GM19455 (cell line): ENCODE measurements at regions not wholly inside any gene's neighbourhood (a gene's known extent, or its start where the extent isn't known, plus 50 kb on each side); places are given as distances from the start of the nearest gene placed in this dataset.

ENCODE experiments used
- ATAC-seq: cut with Tn5 transposase; IDR thresholded peaks from one replicate; pipeline ENCODE4 v1.9.1; 2021; ENCODE audit not compliant: unreplicated experiment

DNA sequence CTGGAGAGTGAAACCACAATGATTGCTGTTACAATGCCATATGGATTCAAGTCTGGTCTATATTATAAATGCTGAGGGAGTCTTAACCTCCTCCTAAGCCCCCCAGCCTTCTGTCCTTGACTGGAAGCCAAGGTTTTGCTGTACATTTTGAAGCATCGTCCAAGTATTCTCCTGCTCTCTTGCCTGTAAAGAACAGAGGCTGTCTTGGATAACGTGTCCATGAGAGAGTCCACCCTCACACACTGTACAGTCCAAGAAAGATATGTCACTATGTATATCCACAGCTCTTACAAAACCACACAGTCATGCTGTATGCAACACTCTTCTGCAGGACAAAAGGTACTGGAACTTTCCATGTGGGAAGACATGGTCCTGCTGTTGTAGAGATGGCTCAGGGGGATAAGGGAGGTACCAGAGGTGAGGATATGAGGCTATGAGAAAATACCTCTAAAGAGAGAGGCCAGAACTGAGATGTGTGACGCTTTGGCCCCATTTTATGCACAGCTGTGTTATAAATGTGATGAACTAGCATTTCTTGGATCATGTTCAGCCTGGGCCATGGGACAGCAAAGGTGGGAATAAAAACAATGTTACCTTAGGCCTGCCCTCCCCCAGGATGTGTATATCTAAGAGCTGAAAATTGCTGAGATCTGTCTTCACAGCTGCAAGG lies 678.6 kb downstream of the IQCM start:
- ATAC-seq = no peak

DNA sequence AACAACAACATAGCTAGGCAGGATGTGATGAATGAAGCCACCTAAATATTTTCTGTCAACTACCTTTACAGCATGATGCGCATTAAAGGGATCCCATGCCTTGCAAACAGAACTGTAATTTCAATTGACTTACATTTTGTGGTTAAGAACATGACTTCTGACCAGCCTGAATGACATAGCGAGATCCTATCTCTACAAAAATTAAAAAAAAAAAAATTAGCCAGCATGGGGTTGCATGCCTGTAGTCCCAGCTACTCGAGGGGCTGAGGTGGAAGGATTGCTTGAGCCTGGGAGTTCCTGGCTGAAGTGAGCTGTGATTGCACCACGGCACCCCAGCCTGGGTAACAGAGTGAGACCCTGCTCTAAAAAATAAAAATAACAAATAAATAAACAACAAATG lies 680.6 kb downstream of the IQCM start:
- no peak for ATAC-seq

DNA sequence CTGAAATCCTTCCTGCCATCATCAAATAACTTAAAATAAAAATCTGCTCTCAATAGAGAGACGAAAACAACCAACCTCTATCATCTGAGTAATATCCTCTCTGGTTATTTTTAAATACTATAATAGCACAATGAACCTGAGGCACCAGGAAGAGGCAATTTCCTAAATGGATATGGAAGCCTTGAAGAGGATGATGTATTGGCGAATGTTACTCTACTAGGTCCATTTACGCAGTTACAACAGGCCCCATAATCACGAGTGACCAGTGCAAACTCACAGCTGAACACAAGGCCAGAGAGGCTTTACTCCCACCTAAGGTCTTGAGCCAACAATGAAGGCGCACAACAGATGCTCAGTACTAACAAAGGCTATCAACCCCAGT lies 678.8 kb upstream of the NR3C2 start:
- no peak for ATAC-seq

DNA sequence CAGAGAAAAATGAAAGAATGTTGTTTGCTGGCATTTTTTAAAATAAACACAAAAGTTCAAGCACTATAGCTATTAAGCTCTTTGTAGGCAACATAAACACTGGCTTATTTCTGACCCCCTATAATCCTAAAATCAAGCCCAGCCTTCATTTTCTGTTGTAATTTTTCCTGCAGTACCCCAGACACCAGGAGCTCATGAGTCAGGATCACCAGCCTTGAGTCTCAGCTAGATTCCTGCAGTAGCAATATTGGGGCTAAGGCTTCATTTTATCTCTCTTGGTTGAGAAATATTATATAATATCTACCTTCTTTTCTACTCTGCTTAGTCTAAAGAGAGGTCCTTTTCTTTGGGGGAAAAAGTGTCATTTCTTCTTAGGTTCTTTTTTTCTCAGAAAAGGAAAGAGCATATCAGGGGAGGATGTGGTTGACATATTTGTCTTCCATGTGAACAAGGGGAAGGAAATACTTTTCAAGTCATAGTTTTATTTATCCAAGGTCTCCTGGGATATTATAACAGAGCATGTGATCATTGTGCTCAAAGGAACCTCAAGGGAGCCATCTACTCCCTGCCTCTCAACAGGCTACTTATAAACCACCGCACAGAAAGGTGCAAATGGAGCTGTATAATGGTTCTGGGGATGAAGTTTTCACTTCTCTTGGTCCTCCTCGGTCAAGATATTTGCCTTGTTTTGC lies 678.3 kb upstream of the NR3C2 start:
- ATAC-seq = no peak

DNA sequence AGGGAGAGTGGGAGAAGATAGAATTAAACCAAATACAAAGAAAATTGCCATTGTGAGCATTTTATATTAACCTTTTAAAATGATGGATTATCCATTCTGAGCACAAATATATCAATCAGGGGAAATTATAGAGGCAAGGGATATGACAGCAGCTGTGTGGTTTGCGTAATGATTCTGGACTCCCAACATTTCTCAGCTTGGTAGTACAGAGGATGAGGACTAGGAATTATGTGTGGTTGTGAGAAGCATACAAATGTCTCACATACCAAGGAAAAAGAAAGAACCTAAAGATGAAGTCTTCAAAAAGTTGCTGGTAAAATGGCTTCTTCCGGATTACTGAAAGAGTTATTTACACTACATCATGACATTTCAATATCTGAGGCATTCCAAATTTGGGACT lies 674.6 kb upstream of the NR3C2 start:
- no peak for ATAC-seq

DNA sequence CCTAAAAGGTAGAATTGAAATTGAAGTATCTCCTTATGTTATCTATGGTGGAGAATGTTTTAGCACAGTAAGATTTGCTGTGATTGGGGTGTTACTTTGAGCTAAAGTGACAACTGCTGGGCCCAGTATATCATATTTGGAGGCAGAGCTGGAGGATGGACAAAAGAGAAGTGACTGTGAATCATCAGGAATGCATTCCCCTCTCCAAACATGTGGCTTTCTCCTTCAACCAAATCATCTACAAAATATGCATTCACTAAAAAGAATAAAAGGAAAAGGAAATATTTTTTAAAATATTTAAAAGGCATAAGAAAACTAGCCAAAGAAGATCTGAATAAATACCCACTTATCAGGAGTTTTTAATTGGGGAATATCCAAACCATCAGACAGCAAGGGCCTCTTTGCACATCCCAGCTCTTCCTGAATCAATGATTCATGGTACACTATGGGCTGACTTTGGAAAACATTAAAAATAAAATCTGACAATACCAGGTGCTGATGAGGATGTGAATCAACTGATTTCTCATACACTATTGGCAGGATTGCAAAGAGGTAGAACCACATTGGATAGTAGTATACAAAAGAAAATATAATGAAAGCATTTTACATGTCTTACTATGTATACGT lies 671.7 kb upstream of the NR3C2 start:
- no peak for ATAC-seq

DNA sequence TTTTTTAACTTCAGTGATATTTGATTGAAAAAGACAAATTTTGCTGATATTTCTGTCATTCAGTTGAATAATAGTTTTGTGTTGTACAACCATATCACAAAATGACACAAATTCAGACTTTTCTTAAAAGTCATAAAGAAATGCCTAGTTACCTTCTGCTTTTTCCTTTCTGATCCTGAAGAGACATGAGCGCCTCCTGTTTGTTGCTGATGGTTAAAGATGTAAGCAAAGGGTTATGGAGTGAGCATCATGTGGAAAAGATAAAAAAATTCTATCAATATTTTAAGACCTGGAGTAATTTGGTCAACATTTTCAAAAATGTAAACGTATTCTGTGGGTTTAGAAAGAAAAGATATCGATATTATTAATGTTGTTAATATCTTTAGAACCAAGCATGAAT lies 669.9 kb upstream of the NR3C2 start:
- ATAC-seq = no peak

DNA sequence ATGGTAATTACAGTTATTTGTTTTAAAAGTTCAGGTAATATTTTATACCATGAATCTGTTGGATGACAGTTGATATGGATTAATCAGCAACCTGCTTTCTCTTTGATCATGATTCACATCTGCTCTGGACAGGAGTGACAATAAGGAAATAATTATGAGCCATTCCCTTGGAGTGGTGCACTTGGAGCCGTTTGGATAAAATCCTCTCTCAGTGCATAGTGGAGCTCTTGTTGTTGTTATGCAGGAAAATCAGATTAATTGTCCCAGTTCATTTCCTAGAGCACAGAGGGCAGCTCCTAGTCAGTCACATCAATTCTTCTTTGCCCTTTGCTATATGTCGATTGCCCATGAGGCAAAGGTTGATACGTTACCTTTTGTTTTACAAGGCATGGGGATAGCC lies 668.3 kb upstream of the NR3C2 start:
- ATAC-seq = no peak

DNA sequence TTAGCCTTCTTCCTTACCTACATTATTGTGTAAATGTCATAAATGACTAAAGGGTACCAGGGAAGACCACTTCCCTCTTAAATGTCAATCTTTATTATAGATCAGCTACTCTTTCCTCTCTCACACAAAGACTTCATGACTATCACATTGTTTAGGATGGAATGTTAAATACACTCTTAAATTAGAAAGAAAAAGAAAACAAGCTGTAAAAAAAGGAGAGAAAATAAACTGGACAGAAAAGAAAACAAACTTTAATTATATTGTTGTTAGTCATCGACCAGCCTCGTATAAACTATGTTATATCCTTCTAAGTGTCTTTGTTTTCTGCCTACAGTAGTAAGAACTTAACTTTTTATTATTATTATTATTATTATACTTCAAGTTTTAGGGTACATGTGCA lies 666.4 kb upstream of the NR3C2 start:
- ATAC-seq = no peak

DNA sequence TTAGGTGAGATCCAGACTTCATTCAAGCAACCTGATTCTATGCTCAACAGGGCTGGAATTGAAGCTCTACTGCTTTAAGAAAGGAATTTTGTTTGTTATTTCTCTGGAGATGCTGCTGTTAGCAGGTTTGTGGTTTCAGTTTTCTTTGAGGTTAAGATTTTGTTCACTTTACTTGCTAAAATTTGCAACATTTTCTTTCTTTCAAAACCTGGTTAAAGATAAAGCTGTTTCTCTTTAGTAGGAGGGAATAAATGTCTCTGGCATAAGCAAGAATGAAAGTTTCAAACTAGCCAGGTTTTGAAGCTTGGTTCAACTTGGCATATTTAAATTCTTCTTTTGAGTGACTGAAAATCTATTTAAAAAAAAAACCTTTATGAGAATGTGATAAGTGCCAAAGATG lies 660.6 kb upstream of the NR3C2 start:
- ATAC-seq = no peak

DNA sequence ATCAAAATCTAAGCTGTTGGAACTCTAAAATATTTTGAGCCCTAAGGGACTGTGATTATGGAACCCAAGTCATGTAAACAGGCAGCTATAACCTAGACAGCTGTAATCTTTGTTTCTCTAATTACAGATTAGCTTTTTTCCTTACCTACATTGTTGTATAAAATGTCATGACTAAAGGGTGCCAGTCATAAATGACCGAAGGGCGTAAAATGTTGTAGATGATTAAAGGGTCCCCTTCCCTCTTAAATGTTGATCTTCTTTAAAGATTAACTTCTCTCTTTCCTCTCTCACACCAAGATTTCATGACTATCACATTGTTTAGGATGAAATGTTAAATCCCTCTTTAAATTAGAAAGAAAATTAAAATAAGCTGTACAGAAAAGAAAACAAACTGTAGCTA lies 659.4 kb upstream of the NR3C2 start:
- ATAC-seq = no peak

DNA sequence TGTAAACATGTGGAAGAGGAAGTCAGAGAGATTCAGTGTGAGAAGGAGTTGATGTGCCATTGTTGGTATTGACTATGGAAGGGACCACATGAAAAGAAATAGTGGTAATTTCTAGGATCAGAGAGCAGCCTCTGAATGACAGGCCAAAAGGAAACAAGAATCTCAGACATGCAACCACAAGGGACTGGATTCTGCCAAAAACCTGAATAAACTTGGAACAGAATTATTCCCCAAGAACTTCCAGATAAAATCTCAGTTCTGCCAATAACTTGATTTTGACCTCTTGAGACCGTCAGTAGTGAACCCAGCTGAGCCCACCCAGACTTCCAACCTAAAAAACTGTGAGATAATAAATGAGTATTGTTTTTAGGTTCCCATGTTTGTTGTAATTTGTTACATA lies 653.6 kb upstream of the NR3C2 start:
- ATAC-seq = no peak

DNA sequence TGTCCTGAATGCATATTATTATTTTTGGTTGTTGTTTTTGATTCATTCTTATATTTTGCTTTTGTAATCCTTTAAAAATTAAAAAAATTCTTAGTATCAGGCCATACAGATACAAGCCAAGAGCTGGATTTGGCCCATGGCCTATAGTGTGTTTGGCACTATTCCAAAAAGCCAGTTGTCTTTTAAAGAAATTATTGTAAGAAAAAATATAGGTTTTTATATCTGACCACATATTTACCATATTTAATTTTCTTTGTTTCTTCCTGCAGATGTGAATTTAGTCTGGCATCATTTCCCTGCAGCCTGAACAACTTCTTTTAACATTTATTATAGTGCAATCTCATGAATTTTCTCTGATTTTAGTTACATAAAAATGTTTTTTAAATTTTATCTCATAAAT lies 652.8 kb upstream of the NR3C2 start:
- ATAC-seq = no peak

DNA sequence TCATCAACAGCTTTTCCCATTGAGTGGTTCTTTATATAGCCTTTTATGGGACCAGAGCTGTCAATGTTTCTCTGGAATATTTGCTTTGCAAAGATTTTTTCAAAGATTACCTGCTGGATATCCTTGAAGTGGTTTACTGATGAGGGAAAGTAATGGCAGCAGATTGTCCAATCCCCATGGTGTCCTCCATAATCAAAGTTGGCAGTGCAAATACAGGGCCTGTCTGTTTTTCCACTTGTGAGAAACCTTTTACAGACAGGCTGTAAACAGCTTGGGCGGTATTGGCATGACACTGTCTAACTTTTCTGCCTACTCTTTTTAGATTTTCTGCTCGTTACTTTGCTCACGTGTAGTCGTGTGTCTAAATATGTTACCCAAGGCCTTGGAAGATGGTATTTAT lies 641.9 kb upstream of the NR3C2 start:
- no peak for ATAC-seq

DNA sequence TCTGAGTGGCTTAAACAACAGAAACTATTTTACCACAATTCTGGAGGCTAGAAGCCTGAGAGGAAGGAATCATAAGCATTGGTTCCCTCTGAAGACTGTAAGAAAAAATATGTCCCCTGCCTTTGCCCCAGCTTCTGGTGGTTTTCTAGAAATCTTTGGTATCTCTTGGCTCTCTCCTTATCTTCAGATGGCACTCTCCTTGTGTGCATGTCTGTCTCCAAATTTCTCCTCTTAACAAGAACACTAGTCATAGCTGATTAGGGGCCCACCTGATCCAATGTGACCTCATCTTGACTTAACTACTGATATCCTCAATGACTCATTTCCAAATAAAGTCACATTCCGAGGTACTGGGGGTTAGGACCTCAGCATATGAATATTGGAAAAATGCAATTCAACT lies 635.0 kb upstream of the NR3C2 start:
- no peak for ATAC-seq

DNA sequence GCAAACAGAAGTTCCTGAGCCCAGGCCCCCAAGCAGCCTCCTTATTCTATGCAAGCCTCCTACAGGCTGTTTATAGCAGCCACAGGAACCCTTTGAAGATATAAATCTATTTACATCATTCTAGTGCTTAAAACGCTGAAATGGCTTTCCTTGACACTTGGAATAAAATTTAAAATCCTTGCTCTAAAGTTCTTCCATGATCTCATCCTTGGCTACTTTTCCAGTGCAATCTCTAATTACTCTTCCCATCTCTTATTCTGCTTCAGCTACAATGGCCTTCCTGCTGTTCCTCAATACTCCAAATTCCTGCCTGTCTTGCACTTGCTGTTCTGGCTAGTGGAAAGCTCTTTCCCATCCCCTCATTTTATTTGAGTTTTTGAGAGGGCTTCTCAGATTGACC lies 634.2 kb upstream of the NR3C2 start:
- no peak for ATAC-seq

DNA sequence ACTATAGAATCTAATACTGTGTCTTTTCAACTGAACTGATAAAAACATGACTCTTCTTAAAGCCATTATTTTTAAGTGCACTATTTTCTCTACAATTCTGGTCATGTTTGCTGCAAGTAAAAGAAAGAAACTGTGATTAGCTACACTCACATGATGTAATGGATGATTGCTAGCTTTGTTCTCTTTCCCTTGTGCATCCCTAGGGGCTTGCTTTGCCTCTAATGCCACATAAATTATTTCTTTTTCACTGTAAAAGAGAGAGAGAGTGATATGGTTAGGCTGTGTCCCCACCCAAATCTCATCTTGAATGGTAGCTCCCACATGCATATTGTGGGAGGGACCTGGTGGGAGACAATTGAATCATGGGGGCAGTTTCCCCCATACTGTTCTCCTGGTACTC lies 630.2 kb upstream of the NR3C2 start:
- ATAC-seq = no peak

DNA sequence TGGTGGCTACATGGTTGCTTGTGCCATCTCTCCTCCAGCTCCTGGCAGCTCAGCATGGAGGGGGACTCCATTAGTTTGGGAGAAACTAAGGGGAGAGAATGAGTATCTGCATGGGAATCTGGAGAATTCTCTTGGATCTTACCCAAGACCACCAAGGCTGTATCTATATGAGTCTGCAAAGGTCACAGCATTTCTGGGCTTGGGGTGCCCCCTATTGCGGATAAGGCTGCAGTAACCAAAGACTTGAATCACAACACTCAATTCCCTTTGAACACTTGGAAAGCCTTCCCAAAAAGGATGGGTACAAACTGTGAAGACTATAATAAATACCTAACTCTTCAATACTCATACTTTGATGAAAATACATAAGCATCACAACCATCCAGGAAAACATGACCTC lies 623.5 kb upstream of the NR3C2 start:
- ATAC-seq = no peak

DNA sequence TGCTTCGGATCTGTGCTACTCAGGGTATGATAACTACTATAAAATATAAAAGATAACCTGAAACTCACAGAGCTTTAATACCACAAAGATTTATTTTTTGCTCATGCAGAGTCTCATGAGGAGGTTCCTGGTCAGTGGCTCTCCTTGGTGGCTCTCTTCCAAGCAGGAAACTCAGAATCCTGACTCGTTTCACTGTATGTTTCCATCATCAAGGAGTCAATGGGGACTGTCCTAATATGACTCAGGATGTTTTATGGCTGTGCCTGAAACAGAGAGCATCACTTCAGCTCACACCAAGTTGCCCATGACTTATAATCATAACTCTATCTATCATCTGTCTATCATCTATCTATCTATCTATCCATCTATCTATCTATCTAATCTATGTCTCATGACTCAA lies 620.8 kb upstream of the NR3C2 start:
- ATAC-seq = no peak

DNA sequence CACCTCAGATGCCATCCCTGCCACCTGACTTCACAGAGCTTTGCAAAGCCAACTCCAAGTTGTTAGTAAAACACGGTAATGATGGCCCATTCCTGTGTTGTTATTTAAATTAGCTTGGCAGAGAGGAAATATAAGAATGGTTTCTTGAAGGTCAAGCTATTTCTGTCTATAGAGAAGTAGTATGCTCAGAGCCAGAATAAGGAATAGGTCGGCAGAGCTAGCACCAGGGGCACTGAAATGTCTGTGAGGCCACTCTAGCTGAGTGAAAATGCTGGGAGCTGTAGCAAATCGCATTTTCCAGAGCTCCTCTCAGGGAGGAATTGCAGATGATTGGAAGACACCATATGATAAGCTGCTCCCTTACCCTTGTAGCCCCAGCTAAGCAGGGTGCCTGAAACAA lies 615.4 kb upstream of the NR3C2 start:
- ATAC-seq = no peak

DNA sequence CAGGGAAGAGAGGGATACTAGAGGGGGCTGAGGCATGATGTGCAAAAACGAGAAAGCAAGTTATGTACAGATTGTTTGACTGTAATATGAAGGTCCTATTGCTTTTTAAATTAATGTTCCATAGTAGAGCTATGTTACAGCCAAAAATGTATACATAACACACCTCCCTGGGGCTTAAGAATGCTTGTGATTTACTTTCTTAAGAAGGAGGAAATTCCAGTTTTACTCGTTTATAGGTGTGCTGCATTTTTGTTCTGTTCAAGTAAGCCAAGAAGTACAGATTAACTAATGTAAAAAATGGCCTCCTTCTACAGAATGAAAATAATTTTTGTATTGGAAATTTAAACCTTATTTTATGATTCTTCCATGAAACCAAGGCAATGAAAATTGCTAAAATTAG lies 614.4 kb upstream of the NR3C2 start:
- ATAC-seq = no peak

DNA sequence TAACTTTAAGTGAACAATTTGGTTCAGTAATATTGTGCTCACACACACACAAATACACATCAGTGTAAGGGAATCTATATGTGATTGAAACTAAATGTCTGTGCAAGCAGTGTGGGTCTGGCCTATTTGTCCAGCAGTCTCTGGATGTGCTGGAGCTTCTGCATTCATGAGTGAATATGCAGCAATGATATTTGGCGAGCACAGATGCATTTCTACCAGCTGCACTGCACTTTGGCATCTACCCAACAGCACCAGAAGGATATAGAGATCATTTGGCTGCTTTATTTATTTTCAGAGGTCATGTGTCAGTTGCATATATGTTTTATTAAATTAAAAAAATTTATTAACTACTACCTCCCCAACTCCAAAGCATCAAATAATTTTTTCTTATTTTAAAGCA lies 613.4 kb upstream of the NR3C2 start:
- no peak for ATAC-seq

DNA sequence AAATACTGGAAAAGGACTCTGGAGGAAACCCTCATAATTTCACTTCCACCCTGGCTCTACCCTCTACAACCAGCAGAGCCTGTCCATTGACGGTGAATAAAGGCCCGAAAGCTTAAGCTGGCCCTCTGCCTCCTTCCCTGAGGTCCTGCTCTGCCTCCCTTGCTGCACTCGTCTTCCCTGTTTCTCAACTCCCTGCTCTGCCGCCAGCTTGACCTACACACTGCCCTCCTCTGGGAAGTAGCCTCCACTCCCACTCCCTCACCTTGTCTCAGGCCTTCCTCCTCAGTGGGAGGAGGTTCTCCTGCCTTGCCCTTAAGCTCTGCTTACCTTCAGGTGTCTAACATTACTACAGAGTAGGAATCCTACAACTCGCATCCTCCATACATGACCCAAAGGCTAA lies 608.6 kb upstream of the NR3C2 start:
- ATAC-seq = no peak
